K562 (cell line): ENCODE measurements at regions not wholly inside any gene's neighbourhood (a gene's known extent, or its start where the extent isn't known, plus 50 kb on each side); places are given as distances from the start of the nearest gene placed in this dataset.

Experiments
- EHMT2 ChIP-seq: fragments of 450-650 bp; IDR thresholded peaks from 2 replicates; pipeline ENCODE4 v1.6.1; 2018; ENCODE audit warnings: antibody characterized with exemption
- KLF13 ChIP-seq: fragments of 450-650 bp; IDR thresholded peaks from 2 replicates; pipeline ENCODE4 v1.6.1; 2016; ENCODE audit warnings: missing genetic modification characterization, low read depth, mild to moderate bottlenecking, missing compliant biosample characterization, moderate library complexity, borderline replicate concordance
- MTA1 ChIP-seq: fragments of 450-650 bp; IDR thresholded peaks from 2 replicates; pipeline ENCODE4 v1.6.1; 2017; ENCODE audit warnings: borderline replicate concordance
- RUNX1 ChIP-seq: sonication (generic); IDR thresholded peaks from 2 replicates; pipeline ENCODE4 v1.6.1; 2016; ENCODE audit warnings: antibody characterized with exemption, low read depth
- SRF ChIP-seq, 2 experiments: fragments of 250-450, 450-650 bp in 1 of 2; sonication (Bioruptor Pico) in 1 of 2; sonication (generic) in 1 of 2; formaldehyde crosslinking; IDR thresholded peaks; 2 replicates each; pipeline versions ENCODE4 v1.5.0 to v1.5.1; 2020 to 2022; ENCODE audit warnings: mild to moderate bottlenecking in 1 of 2, missing genetic modification reagents in 1 of 2
- TF ChIP-seq, protein P1 (sequence below): fragments of 450-650 bp; IDR thresholded peaks from 2 replicates; pipeline ENCODE4 v1.6.1; 2017; ENCODE audit warnings: antibody characterized with exemption, mild to moderate bottlenecking
- TF ChIP-seq, protein P2 (sequence below), 3 experiments: IDR thresholded peaks in 2 of 3; conservative IDR thresholded peaks in 1 of 3; 2 replicates each; pipeline ENCODE4 v1.5.1; 2011 to 2012; ENCODE audit warnings: low read length in 3 of 3, mild to moderate bottlenecking in 3 of 3, control low read depth in 2 of 3, improper control_type of control experiment in 1 of 3, inconsistent platforms in 1 of 3, low read depth in 1 of 3, mixed read lengths in 1 of 3, moderate library complexity in 1 of 3; ENCODE audit not compliant: insufficient read depth in 2 of 3
- TF ChIP-seq, protein P3 (sequence below): fragments of 200-800 bp; sonication (Bioruptor generic); IDR thresholded peaks from 2 replicates; pipeline ENCODE4 v1.6.1; 2017; ENCODE audit warnings: missing genetic modification characterization, missing compliant biosample characterization

DNA sequence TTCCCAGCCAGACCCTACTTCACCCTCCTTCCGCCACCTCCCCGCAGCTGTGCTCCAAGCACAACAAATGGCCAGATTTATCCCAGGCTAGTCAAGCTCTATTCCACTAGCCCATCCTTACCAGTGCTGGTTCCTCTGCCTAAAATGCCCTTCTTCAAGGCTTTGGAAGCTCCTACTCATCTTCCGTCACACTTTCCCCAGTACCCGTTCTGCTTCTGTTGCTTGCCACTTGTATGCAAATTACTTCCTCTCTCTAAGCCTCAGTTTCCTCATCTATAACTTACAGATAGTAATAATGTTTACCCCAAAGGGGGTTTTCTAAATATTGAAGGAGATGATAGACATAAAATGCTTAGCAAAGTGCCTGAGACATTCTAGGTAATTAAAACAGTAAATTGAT, 193.1 kb downstream of the MAFB start:
- TF ChIP-seq KLF13 (tag) (no peak), SRF (CRISPR knock-in tag; IDR thresholded peaks at IDR 0.05) (no peak), EHMT2 (no peak), MTA1 (no peak), RUNX1 (no peak)
- TF ChIP-seq, protein P1, sequence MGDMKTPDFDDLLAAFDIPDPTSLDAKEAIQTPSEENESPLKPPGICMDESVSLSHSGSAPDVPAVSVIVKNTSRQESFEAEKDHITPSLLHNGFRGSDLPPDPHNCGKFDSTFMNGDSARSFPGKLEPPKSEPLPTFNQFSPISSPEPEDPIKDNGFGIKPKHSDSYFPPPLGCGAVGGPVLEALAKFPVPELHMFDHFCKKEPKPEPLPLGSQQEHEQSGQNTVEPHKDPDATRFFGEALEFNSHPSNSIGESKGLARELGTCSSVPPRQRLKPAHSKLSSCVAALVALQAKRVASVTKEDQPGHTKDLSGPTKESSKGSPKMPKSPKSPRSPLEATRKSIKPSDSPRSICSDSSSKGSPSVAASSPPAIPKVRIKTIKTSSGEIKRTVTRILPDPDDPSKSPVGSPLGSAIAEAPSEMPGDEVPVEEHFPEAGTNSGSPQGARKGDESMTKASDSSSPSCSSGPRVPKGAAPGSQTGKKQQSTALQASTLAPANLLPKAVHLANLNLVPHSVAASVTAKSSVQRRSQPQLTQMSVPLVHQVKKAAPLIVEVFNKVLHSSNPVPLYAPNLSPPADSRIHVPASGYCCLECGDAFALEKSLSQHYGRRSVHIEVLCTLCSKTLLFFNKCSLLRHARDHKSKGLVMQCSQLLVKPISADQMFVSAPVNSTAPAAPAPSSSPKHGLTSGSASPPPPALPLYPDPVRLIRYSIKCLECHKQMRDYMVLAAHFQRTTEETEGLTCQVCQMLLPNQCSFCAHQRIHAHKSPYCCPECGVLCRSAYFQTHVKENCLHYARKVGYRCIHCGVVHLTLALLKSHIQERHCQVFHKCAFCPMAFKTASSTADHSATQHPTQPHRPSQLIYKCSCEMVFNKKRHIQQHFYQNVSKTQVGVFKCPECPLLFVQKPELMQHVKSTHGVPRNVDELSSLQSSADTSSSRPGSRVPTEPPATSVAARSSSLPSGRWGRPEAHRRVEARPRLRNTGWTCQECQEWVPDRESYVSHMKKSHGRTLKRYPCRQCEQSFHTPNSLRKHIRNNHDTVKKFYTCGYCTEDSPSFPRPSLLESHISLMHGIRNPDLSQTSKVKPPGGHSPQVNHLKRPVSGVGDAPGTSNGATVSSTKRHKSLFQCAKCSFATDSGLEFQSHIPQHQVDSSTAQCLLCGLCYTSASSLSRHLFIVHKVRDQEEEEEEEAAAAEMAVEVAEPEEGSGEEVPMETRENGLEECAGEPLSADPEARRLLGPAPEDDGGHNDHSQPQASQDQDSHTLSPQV: no peak
- TF ChIP-seq, protein P2, sequence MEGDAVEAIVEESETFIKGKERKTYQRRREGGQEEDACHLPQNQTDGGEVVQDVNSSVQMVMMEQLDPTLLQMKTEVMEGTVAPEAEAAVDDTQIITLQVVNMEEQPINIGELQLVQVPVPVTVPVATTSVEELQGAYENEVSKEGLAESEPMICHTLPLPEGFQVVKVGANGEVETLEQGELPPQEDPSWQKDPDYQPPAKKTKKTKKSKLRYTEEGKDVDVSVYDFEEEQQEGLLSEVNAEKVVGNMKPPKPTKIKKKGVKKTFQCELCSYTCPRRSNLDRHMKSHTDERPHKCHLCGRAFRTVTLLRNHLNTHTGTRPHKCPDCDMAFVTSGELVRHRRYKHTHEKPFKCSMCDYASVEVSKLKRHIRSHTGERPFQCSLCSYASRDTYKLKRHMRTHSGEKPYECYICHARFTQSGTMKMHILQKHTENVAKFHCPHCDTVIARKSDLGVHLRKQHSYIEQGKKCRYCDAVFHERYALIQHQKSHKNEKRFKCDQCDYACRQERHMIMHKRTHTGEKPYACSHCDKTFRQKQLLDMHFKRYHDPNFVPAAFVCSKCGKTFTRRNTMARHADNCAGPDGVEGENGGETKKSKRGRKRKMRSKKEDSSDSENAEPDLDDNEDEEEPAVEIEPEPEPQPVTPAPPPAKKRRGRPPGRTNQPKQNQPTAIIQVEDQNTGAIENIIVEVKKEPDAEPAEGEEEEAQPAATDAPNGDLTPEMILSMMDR (IDR thresholded peaks at IDR 0.05 in 2 of 3, conservative IDR thresholded peaks at IDR 0.05 in 1 of 3; ENCODE audit: insufficient read depth in 2 of 3, low read depth in 1 of 3, low read length in 3 of 3): no peak
- TF ChIP-seq, protein P3, sequence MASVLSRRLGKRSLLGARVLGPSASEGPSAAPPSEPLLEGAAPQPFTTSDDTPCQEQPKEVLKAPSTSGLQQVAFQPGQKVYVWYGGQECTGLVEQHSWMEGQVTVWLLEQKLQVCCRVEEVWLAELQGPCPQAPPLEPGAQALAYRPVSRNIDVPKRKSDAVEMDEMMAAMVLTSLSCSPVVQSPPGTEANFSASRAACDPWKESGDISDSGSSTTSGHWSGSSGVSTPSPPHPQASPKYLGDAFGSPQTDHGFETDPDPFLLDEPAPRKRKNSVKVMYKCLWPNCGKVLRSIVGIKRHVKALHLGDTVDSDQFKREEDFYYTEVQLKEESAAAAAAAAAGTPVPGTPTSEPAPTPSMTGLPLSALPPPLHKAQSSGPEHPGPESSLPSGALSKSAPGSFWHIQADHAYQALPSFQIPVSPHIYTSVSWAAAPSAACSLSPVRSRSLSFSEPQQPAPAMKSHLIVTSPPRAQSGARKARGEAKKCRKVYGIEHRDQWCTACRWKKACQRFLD (CRISPR knock-in tag): no peak
